Peyer's patch (tissue), 4 donors: ENCODE measurements at regions not wholly inside any gene's neighbourhood (a gene's known extent, or its start where the extent isn't known, plus 50 kb on each side); places are given as distances from the start of the nearest gene placed in this dataset.

Experiments
- CTCF ChIP-seq, 6 experiments: fragments of 450-650 bp in 4 of 6; fragments of 200-600 bp in 2 of 6; sonication (generic) in 1 of 6; IDR thresholded peaks; one replicate each; pipeline ENCODE4 v1.5.1; 2017 to 2019; ENCODE audit warnings: antibody characterized with exemption in 6 of 6, mild to moderate bottlenecking in 3 of 6, moderate library complexity in 1 of 6
- POLR2A ChIP-seq, 2 donors: fragments of 450-650 bp; IDR thresholded peaks; one replicate each; pipeline ENCODE4 v1.5.1; 2017; ENCODE audit warnings: antibody characterized with exemption in 2 of 2, mild to moderate bottlenecking in 2 of 2, moderate library complexity in 2 of 2

- TF ChIP-seq CTCF (IDR thresholded peaks at IDR 0.05): no peak
- no peak for TF ChIP-seq POLR2A (IDR thresholded peaks at IDR 0.05)
These were observed 379.5 kb upstream of the SULF2 start for GRCh38 chr20:48164566-48165400.
